PFSK-1 (cell line): ENCODE measurements at regions not wholly inside any gene's neighbourhood (a gene's known extent, or its start where the extent isn't known, plus 50 kb on each side); places are given as distances from the start of the nearest gene placed in this dataset.

Source experiments
- FOXP2 ChIP-seq: optimal IDR thresholded peaks from 2 replicates; pipeline ENCODE3; 2011; ENCODE audit warnings: borderline replicate concordance, control low read depth, inconsistent platforms; ENCODE audit not compliant: insufficient read depth; ENCODE audit errors: extremely low read length, extremely low read depth
- POLR2AphosphoS5 ChIP-seq: IDR thresholded peaks from 2 replicates; pipeline ENCODE4 v1.6.1; 2012; ENCODE audit warnings: low read depth, mild to moderate bottlenecking, control low read depth, low read length, moderate library complexity
- REST ChIP-seq, 2 experiments: IDR thresholded peaks; 2 replicates each; pipeline versions ENCODE4 v1.6.1 to v1.8.0; 2011 to 2012; ENCODE audit warnings: low read depth in 2 of 2, low read length in 2 of 2, control low read depth in 1 of 2, inconsistent platforms in 1 of 2, mild to moderate bottlenecking in 1 of 2, moderate library complexity in 1 of 2; ENCODE audit not compliant: insufficient read depth in 1 of 2
- SIN3A ChIP-seq: IDR thresholded peaks from 2 replicates; pipeline ENCODE4 v1.6.1; 2012; ENCODE audit warnings: mild to moderate bottlenecking, low read length, moderate library complexity, borderline replicate concordance; ENCODE audit not compliant: insufficient read depth
- TAF1 ChIP-seq: IDR thresholded peaks from 2 replicates; pipeline ENCODE4 v1.6.1; 2012; ENCODE audit warnings: low read length, control low read depth, borderline replicate concordance; ENCODE audit not compliant: insufficient read depth

GRCh38 chr2:195456771-195457170 lies 200.3 kb upstream of the SLC39A10 start:
- no peak for TF ChIP-seq POLR2AphosphoS5
- no peak for TF ChIP-seq FOXP2
- TF ChIP-seq REST (IDR thresholded peaks at IDR 0.05; ENCODE audit: insufficient read depth in 1 of 2, low read depth in 2 of 2, low read length in 2 of 2): no peak
- no peak for TF ChIP-seq TAF1
- TF ChIP-seq SIN3A: no peak
